ENCODE measurements at regions not wholly inside any gene's neighbourhood (a gene's known extent, or its start where the extent isn't known, plus 50 kb on each side); places are given as distances from the start of the nearest gene placed in this dataset.

- no peak for ATAC-seq
- in situ Hi-C loops (cut with MboI; ENCODE audit: low sequenced_read_pairs in 4 of 4): no loop called here
These were observed 263.6 kb downstream of the RNF144A start for GRCh38 chr2:7180638-7181370.

DNA sequence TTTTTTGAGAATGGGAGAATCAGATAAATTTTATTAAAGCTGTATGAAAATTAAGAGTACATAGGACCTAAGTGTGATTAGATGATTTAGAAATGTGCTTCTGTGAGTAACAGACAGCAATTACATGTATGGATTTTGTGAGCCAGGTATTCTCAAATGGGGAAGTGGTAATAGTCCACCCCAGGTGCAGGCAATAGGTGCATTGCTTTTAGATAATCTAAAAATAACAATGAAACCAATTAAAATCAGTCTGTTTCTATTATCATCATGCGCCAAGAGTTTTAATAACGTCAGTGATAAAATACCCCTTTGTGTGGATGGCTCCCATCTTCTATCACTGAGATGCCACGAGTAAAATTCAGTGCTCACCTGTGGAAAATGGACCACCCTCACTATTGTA lies 265.3 kb downstream of the RNF144A start:
- Histone ChIP-seq H3K27ac (no peak overlapping the region), H3K27me3 (no peaks in the 10 kb centered on the region), H3K4me1 (no peaks in the 10 kb centered on the region), H3K36me3 (no peaks in the 10 kb centered on the region), H3K4me3 (no peak overlapping the region), H3K9me3 (no peaks in the 10 kb centered on the region)
- ATAC-seq (no peak), DNase-seq (no peak)
- intact Hi-C loops (cut with DNase I; ENCODE audit: low total_unique reads) (no loop called here), in situ Hi-C loops (cut with MboI; ENCODE audit: low sequenced_read_pairs in 4 of 4) (no loop called here)
- no peak for TF ChIP-seq POLR2A (IDR thresholded peaks at IDR 0.05)
- TF ChIP-seq, protein P1, sequence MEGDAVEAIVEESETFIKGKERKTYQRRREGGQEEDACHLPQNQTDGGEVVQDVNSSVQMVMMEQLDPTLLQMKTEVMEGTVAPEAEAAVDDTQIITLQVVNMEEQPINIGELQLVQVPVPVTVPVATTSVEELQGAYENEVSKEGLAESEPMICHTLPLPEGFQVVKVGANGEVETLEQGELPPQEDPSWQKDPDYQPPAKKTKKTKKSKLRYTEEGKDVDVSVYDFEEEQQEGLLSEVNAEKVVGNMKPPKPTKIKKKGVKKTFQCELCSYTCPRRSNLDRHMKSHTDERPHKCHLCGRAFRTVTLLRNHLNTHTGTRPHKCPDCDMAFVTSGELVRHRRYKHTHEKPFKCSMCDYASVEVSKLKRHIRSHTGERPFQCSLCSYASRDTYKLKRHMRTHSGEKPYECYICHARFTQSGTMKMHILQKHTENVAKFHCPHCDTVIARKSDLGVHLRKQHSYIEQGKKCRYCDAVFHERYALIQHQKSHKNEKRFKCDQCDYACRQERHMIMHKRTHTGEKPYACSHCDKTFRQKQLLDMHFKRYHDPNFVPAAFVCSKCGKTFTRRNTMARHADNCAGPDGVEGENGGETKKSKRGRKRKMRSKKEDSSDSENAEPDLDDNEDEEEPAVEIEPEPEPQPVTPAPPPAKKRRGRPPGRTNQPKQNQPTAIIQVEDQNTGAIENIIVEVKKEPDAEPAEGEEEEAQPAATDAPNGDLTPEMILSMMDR (IDR thresholded peaks at IDR 0.05 in 4 of 5, conservative IDR thresholded peaks at IDR 0.05 in 1 of 5): no peak

More at GRCh38 chr2:7180638-7181370, 263.6 kb downstream of the RNF144A start:
- Histone ChIP-seq H3K9me3 (no peaks in the 10 kb centered on the region), H3K4me1 (no peaks in the 10 kb centered on the region), H3K27ac (no peak overlapping the region), H3K27me3 (no peaks in the 10 kb centered on the region), H3K4me3 (no peak overlapping the region), H3K36me3 (no peaks in the 10 kb centered on the region)
- TF ChIP-seq POLR2A (IDR thresholded peaks at IDR 0.05): no peak
- TF ChIP-seq, protein P1 (IDR thresholded peaks at IDR 0.05 in 4 of 5, conservative IDR thresholded peaks at IDR 0.05 in 1 of 5): no peak
- DNase-seq: no peak
- intact Hi-C loops (cut with DNase I; ENCODE audit: low total_unique reads): no loop called here

DNA sequence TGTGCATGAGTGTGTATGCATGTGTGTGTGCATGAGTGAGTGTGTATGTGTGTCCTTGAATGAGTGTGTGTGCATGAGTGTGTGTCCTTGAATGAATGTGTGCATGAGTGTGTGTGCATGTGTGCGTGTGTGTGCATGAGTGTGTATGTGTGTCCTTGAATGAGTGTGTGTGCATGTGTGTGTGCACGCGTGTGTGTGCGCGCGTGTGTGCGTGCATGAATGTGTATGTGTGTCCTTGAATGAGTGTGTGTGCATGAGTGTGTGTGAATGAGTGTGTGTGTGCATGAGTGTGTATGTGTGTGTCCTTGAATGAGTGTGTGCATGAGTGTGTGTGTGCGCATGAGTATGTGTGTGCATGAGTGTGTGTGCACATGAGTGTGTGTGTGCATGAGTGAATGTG lies 271.9 kb downstream of the RNF144A start:
- no peak for TF ChIP-seq POLR2A (IDR thresholded peaks at IDR 0.05)
- TF ChIP-seq, protein P1 (IDR thresholded peaks at IDR 0.05 in 4 of 5, conservative IDR thresholded peaks at IDR 0.05 in 1 of 5): no peak
- no peak overlapping the region for H3K4me3 ChIP-seq
- no peaks in the 10 kb centered on the region for H3K9me3 ChIP-seq
- H3K27ac ChIP-seq: no peak overlapping the region
- no peaks in the 10 kb centered on the region for H3K4me1 ChIP-seq
- ATAC-seq (no peak), DNase-seq (no peak)
- no peaks in the 10 kb centered on the region for H3K27me3 ChIP-seq
- H3K36me3 ChIP-seq: no peaks in the 10 kb centered on the region
- in situ Hi-C loops (cut with MboI; ENCODE audit: low sequenced_read_pairs in 4 of 4): no loop called here
- intact Hi-C loops (cut with DNase I; ENCODE audit: low total_unique reads): no loop called here

- in situ Hi-C loops (cut with MboI; ENCODE audit: low sequenced_read_pairs in 4 of 4): no loop called here
- no peak for ATAC-seq
These were observed 273.5 kb downstream of the RNF144A start for GRCh38 chr2:7190587-7191324.

More at GRCh38 chr2:7190587-7191324, 273.5 kb downstream of the RNF144A start:
- TF ChIP-seq, protein P1 (IDR thresholded peaks at IDR 0.05 in 4 of 5, conservative IDR thresholded peaks at IDR 0.05 in 1 of 5): no peak
- no peak for DNase-seq
- H3K9me3 ChIP-seq: no peaks in the 10 kb centered on the region
- H3K4me3 ChIP-seq: no peak overlapping the region
- H3K4me1 ChIP-seq: no peaks in the 10 kb centered on the region
- intact Hi-C loops (cut with DNase I; ENCODE audit: low total_unique reads): no loop called here
- no peaks in the 10 kb centered on the region for H3K36me3 ChIP-seq
- H3K27ac ChIP-seq: no peak overlapping the region
- H3K27me3 ChIP-seq: no peaks in the 10 kb centered on the region
